Stomach (tissue), 8 donors: ENCODE measurements at regions not wholly inside any gene's neighbourhood (a gene's known extent, or its start where the extent isn't known, plus 50 kb on each side); places are given as distances from the start of the nearest gene placed in this dataset.

Experiments used
- DNase-seq, 2 donors: peaks; one replicate each; pipeline versions ENCODE4 v3.0.0 to v3.0.0-alpha.2; 2013 to 2019
- H3K27ac ChIP-seq, 5 donors: fragments of 200-600 bp in 4 of 5; sonication (generic) in 4 of 5; one replicate each; pipeline ENCODE4 v1.5.1; 2013 to 2019; ENCODE audit warnings: mild to moderate bottlenecking in 1 of 5, moderate library complexity in 1 of 5
- H3K27me3 ChIP-seq, 3 donors: fragments of 200-600 bp; sonication (generic); one replicate each; pipeline ENCODE4 v1.5.1; 2017 to 2019; ENCODE audit warnings: mixed run types in 1 of 3
- H3K36me3 ChIP-seq, 4 donors: fragments of 200-600 bp; sonication (generic); 1 replicate in 3 of 4; 2 replicates in 1 of 4; pipeline ENCODE4 v1.5.1; 2016 to 2019
- H3K4me1 ChIP-seq, 4 donors: fragments of 200-600 bp; sonication (generic); one replicate each; pipeline ENCODE4 v1.5.1; 2016 to 2019
- H3K4me3 ChIP-seq, 4 donors: fragments of 200-600 bp; sonication (generic) in 3 of 4; one replicate each; pipeline ENCODE4 v1.5.1; 2016 to 2019; ENCODE audit warnings: mild to moderate bottlenecking in 1 of 4
- H3K9me3 ChIP-seq, 4 donors: fragments of 200-600 bp; sonication (generic); one replicate each; pipeline ENCODE4 v1.5.1; 2016 to 2019
- CTCF ChIP-seq, 7 experiments: fragments of 450-650 bp in 4 of 7; fragments of 200-600 bp in 3 of 7; sonication (generic) in 3 of 7; IDR thresholded peaks; one replicate each; pipeline ENCODE4 v1.5.1; 2016 to 2019; ENCODE audit warnings: antibody characterized with exemption in 7 of 7, control low read depth in 2 of 7, mild to moderate bottlenecking in 1 of 7
- EP300 ChIP-seq: sonication (generic); formaldehyde crosslinking; IDR thresholded peaks from one replicate; pipeline ENCODE4 v1.6.1; 2017; ENCODE audit warnings: antibody characterized with exemption
- POLR2A ChIP-seq, 4 donors: fragments of 450-650 bp; IDR thresholded peaks; one replicate each; pipeline ENCODE4 v1.6.1; 2016; ENCODE audit warnings: antibody characterized with exemption in 4 of 4, control low read depth in 2 of 4, mild to moderate bottlenecking in 1 of 4, moderate library complexity in 1 of 4
- POLR2AphosphoS5 ChIP-seq, 3 donors: sonication (generic); formaldehyde crosslinking; IDR thresholded peaks; one replicate each; pipeline ENCODE4 v1.6.1; 2016; ENCODE audit warnings: antibody characterized with exemption in 3 of 3
- WGBS, 5 donors: extraction: QIAGEN DNeasy Blood & Tissue Kit in 3 of 5; methylation state at CpG; one replicate each; pipeline versions ENCODE4 v1.1.5 to v1.1.7; 2013 to 2018; 5-methylcytosine and 5-hydroxymethylcytosine counted together
- intact Hi-C: fragments of 100-400 bp; cut with DNase I; formaldehyde crosslinking; loops from one replicate; pipeline ENCODE4 v1.15.1; 2023; ENCODE audit warnings: low total_unique reads
- donor health status: healthy with polysubstance abuse.
- donor health status: Bipolar disorder and iron deficiency.
- donor health status: healthy.

- TF ChIP-seq POLR2AphosphoS5 (IDR thresholded peaks at IDR 0.05) (no peak), EP300 (no peak), CTCF (IDR thresholded peaks at IDR 0.05) (no peak)
- Histone ChIP-seq H3K4me3 (no peak overlapping the region), H3K36me3 (no peaks in the 10 kb centered on the region), H3K27me3 (no peaks in the 10 kb centered on the region), H3K9me3 (no peaks in the 10 kb centered on the region), H3K27ac (no peak overlapping the region), H3K4me1 (no peaks in the 10 kb centered on the region)
- DNase-seq = no peak
- intact Hi-C loops = no loop called here
Measured at GRCh38 chr3:35974872-35975271, 335.5 kb downstream of the ARPP21 start.

- H3K9me3 ChIP-seq = no peaks in the 10 kb centered on the region
- H3K36me3 ChIP-seq = no peaks in the 10 kb centered on the region
- no peak overlapping the region for H3K4me3 ChIP-seq
- H3K27ac ChIP-seq = no peak overlapping the region
- intact Hi-C loops = no loop called here
- H3K4me1 ChIP-seq = no peaks in the 10 kb centered on the region
- DNase-seq = no peak
- H3K27me3 ChIP-seq = no peaks in the 10 kb centered on the region
- TF ChIP-seq EP300 = no peak
- TF ChIP-seq CTCF (IDR thresholded peaks at IDR 0.05) = no peak
- no peak for TF ChIP-seq POLR2A (IDR thresholded peaks at IDR 0.05)
- no peak for TF ChIP-seq POLR2AphosphoS5 (IDR thresholded peaks at IDR 0.05)
Measured at GRCh38 chr3:35986161-35986560, 346.8 kb downstream of the ARPP21 start.

- Histone ChIP-seq H3K27ac (no peak overlapping the region), H3K36me3 (no peaks in the 10 kb centered on the region), H3K4me1 (no peaks in the 10 kb centered on the region), H3K27me3 (no peaks in the 10 kb centered on the region), H3K4me3 (no peak overlapping the region), H3K9me3 (no peaks in the 10 kb centered on the region)
- no peak for DNase-seq
- intact Hi-C loops = no loop called here
- no peak for TF ChIP-seq POLR2AphosphoS5 (IDR thresholded peaks at IDR 0.05)
- no peak for TF ChIP-seq POLR2A (IDR thresholded peaks at IDR 0.05)
- no peak for TF ChIP-seq EP300
- no peak for TF ChIP-seq CTCF (IDR thresholded peaks at IDR 0.05)
Measured at GRCh38 chr3:35987386-35987785, 348.1 kb downstream of the ARPP21 start.

- Histone ChIP-seq H3K27ac (no peak overlapping the region), H3K9me3 (no peaks in the 10 kb centered on the region), H3K4me1 (no peaks in the 10 kb centered on the region), H3K36me3 (no peaks in the 10 kb centered on the region), H3K27me3 (no peaks in the 10 kb centered on the region), H3K4me3 (no peak overlapping the region)
- DNase-seq = peak in 1 of 2 donors; percentile 3
- no peak for TF ChIP-seq EP300
- 76 to 83% (median 80%) methylated on average over 2 of the region's 2 CpGs for WGBS, 5 donors
- intact Hi-C loops = no loop called here
Measured at GRCh38 chr3:35992041-35992440, 352.7 kb downstream of the ARPP21 start.

GRCh38 chr3:36011791-36012190 is 368.5 kb upstream of the STAC start:
- H3K27me3 ChIP-seq = no peaks in the 10 kb centered on the region
- WGBS, 5 donors = 46 to 63% (median 54%) methylated on average over 2 of the region's 2 CpGs
- no peak overlapping the region for H3K4me3 ChIP-seq
- TF ChIP-seq CTCF (IDR thresholded peaks at IDR 0.05) (no peak), POLR2A (IDR thresholded peaks at IDR 0.05) (no peak)
- H3K9me3 ChIP-seq = peaks cover 0 to 19% (median 14%) of the 10 kb centered on the region in 4 donors
- intact Hi-C loops = no loop called here
- DNase-seq = no peak
- no peaks in the 10 kb centered on the region for H3K36me3 ChIP-seq
- H3K4me1 ChIP-seq = no peaks in the 10 kb centered on the region
- H3K27ac ChIP-seq = no peak overlapping the region
